CD4-positive, alpha-beta T cell treated with Interleukin-15 for 1 hour (primary cell): ENCODE measurements at regions not wholly inside any gene's neighbourhood (a gene's known extent, or its start where the extent isn't known, plus 50 kb on each side); places are given as distances from the start of the nearest gene placed in this dataset.

ENCODE experiments used
- DNase-seq: peaks from one replicate; pipeline ENCODE4 v3.0.0-alpha.2; 2020

- DNase-seq, result no peak
Measured at GRCh38 chr2:220134756-220135534, 507.5 kb downstream of the SLC4A3 start.

- no peak for DNase-seq
Measured at GRCh38 chr2:220143336-220143735, 515.9 kb downstream of the SLC4A3 start.

- DNase-seq, result no peak
Measured at GRCh38 chr2:220144411-220144810, 517.0 kb downstream of the SLC4A3 start.

- no peak for DNase-seq
Measured at GRCh38 chr2:220147161-220148038, 520.0 kb downstream of the SLC4A3 start.

GRCh38 chr2:220148471-220149248 lies 521.2 kb downstream of the SLC4A3 start:
- DNase-seq, result no peak

GRCh38 chr2:220151341-220151740 lies 523.9 kb downstream of the SLC4A3 start:
- DNase-seq, result no peak

GRCh38 chr2:220152281-220152935 lies 525.0 kb downstream of the SLC4A3 start:
- no peak for DNase-seq

- no peak for DNase-seq
Measured at GRCh38 chr2:220153118-220153517, 525.7 kb downstream of the SLC4A3 start.

- DNase-seq, result no peak
Measured at GRCh38 chr2:220154304-220154703, 526.9 kb downstream of the SLC4A3 start.

- no peak for DNase-seq
Measured at GRCh38 chr2:220157312-220157711, 529.9 kb downstream of the SLC4A3 start.

- DNase-seq, result no peak
Measured at GRCh38 chr2:220159738-220160137, 532.3 kb downstream of the SLC4A3 start.

GRCh38 chr2:220162320-220162719 lies 534.9 kb downstream of the SLC4A3 start:
- no peak for DNase-seq

GRCh38 chr2:220163486-220163885 lies 536.1 kb downstream of the SLC4A3 start:
- no peak for DNase-seq

GRCh38 chr2:220165401-220165800 lies 538.0 kb downstream of the SLC4A3 start:
- no peak for DNase-seq

GRCh38 chr2:220166616-220167015 lies 539.2 kb downstream of the SLC4A3 start:
- DNase-seq, result no peak

GRCh38 chr2:220167956-220168355 lies 540.5 kb downstream of the SLC4A3 start:
- DNase-seq, result no peak

GRCh38 chr2:220168891-220169546 lies 541.6 kb downstream of the SLC4A3 start:
- DNase-seq, result no peak

GRCh38 chr2:220174826-220175225 lies 547.4 kb downstream of the SLC4A3 start:
- DNase-seq, result no peak

- no peak for DNase-seq
Measured at GRCh38 chr2:220175967-220176366, 548.5 kb downstream of the SLC4A3 start.

- no peak for DNase-seq
Measured at GRCh38 chr2:220178991-220179695, 551.7 kb downstream of the SLC4A3 start.

GRCh38 chr2:220181165-220181564 lies 553.7 kb downstream of the SLC4A3 start:
- DNase-seq, result no peak
